ENCODE measurements at regions not wholly inside any gene's neighbourhood (a gene's known extent, or its start where the extent isn't known, plus 50 kb on each side); places are given as distances from the start of the nearest gene placed in this dataset.
"Not testable (repeated sequence)": the region's sequence is repeated elsewhere in the genome, so short reads cannot be mapped to it uniquely, and the experiment has no call there.

GRCh38 chr5:159657298-159657697, 259.0 kb upstream of the ADRA1B start:
- no peak for DNase-seq

GRCh38 chr5:159657771-159658170, 258.5 kb upstream of the ADRA1B start:
- no peak for DNase-seq

- no peak for DNase-seq
Observed at GRCh38 chr5:159658266-159658925, 257.9 kb upstream of the ADRA1B start.

GRCh38 chr5:159660401-159660800, 255.9 kb upstream of the ADRA1B start:
- DNase-seq, result no peak

GRCh38 chr5:159663986-159664385, 252.3 kb upstream of the ADRA1B start:
- no peak for DNase-seq

GRCh38 chr5:159667286-159667685, 249.0 kb upstream of the ADRA1B start:
- no peak for DNase-seq

- DNase-seq, result no peak
Observed at GRCh38 chr5:159668556-159668955, 247.7 kb upstream of the ADRA1B start.

- DNase-seq, result no peak
Observed at GRCh38 chr5:159669559-159669958, 246.7 kb upstream of the ADRA1B start.

GRCh38 chr5:159671886-159672285, 244.4 kb upstream of the ADRA1B start:
- DNase-seq, result no peak

GRCh38 chr5:159673538-159673937, 242.7 kb upstream of the ADRA1B start:
- no peak for DNase-seq

- DNase-seq, result peak; percentile 8
Observed at GRCh38 chr5:159678657-159679392, 237.5 kb upstream of the ADRA1B start.

GRCh38 chr5:159680095-159680494, 236.2 kb upstream of the ADRA1B start:
- DNase-seq, result no peak

GRCh38 chr5:159681661-159682060, 234.6 kb upstream of the ADRA1B start:
- DNase-seq, result no peak

GRCh38 chr5:159682623-159683022, 233.7 kb upstream of the ADRA1B start:
- DNase-seq, result no peak

- DNase-seq, result not testable (repeated sequence)
Observed at GRCh38 chr5:159687892-159688291, 228.4 kb upstream of the ADRA1B start.

GRCh38 chr5:159695741-159696294, 220.5 kb upstream of the ADRA1B start:
- DNase-seq, result no peak

- no peak for DNase-seq
Observed at GRCh38 chr5:159697530-159697929, 218.8 kb upstream of the ADRA1B start.

- DNase-seq, result no peak
Observed at GRCh38 chr5:159698322-159698721, 218.0 kb upstream of the ADRA1B start.

- no peak for DNase-seq
Observed at GRCh38 chr5:159700016-159700415, 216.3 kb upstream of the ADRA1B start.

- DNase-seq, result no peak
Observed at GRCh38 chr5:159702301-159702700, 214.0 kb upstream of the ADRA1B start.

GRCh38 chr5:159702826-159703225, 213.5 kb upstream of the ADRA1B start:
- no peak for DNase-seq

- no peak for DNase-seq
Observed at GRCh38 chr5:159704160-159704559, 212.1 kb upstream of the ADRA1B start.

GRCh38 chr5:159705948-159706347, 210.3 kb upstream of the ADRA1B start:
- DNase-seq, result no peak

GRCh38 chr5:159708090-159708489, 208.2 kb upstream of the ADRA1B start:
- DNase-seq, result no peak

Measured in activated CD4-positive, alpha-beta T cell treated with anti-CD3 and anti-CD28 coated beads for 48 hours (primary cell).